GM10248 (cell line): ENCODE measurements at regions not wholly inside any gene's neighbourhood (a gene's known extent, or its start where the extent isn't known, plus 50 kb on each side); places are given as distances from the start of the nearest gene placed in this dataset.

Experiments used
- CTCF ChIA-PET: fragments of 300-600 bp; sonication (Branson Sonifier 250); formaldehyde crosslinking; extraction: SDS; loops from one replicate; lab custom pipeline; 2021; ENCODE audit warnings: antibody characterized with exemption; lab: Yijun Ruan, JAX
- POLR2A ChIA-PET: fragments of 350-650 bp; sonication (Branson Sonifier 250); formaldehyde crosslinking; extraction: SDS; loops from one replicate; lab custom pipeline; 2020; ENCODE audit warnings: antibody characterized with exemption; lab: Yijun Ruan, JAX
- DNase-seq: peaks from one replicate; pipeline ENCODE4 v3.0.0; 2012; ENCODE audit errors: extremely low spot score
- TF ChIP-seq, protein P1 (sequence below): IDR thresholded peaks from 2 replicates; pipeline ENCODE4 v1.5.1; 2012; ENCODE audit warnings: mild to moderate bottlenecking, low read depth; ENCODE audit errors: extremely low read depth, missing control alignments, control extremely low read depth

DNA sequence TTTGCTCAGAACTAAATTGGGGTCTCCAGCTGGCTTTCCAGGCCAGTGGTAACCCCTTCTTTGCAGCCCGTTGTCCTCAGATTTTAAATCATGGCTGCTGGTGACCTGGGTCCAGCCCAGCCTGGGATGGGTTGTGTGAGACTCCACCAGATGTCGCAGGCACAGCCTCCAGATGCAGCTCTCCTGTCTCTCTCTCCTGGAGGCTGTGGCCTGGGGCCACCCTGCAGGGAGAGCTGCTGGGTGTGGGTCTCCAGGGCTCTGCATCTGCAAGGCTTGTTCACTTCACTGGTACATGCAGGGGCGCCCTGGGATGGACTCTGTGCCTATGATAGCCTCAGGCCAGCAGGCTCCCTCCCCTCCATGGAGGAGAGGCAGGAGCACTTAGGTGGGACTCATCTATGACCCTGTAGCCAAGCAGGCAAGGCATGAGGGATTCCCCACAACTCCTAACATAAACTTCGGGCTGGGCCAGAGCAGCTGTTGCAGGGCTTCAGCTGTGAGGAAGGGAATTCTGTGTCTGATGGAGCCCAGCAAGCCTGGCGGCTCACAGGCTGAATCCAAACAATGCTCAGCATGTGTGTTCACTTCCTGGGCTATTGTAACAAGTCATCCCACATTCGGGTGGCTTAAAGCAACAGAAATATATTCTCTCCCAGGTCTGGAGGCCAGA, 94.7 kb upstream of the NXT1 start:
- CTCF ChIA-PET: interaction anchor here (1.3 to 1.7 kb wide), 2 partner anchors 9 to 12 kb away, joined by 3 to 4 read pairs; no protein-coding TSS in a partner anchor
- TF ChIP-seq, protein P1, sequence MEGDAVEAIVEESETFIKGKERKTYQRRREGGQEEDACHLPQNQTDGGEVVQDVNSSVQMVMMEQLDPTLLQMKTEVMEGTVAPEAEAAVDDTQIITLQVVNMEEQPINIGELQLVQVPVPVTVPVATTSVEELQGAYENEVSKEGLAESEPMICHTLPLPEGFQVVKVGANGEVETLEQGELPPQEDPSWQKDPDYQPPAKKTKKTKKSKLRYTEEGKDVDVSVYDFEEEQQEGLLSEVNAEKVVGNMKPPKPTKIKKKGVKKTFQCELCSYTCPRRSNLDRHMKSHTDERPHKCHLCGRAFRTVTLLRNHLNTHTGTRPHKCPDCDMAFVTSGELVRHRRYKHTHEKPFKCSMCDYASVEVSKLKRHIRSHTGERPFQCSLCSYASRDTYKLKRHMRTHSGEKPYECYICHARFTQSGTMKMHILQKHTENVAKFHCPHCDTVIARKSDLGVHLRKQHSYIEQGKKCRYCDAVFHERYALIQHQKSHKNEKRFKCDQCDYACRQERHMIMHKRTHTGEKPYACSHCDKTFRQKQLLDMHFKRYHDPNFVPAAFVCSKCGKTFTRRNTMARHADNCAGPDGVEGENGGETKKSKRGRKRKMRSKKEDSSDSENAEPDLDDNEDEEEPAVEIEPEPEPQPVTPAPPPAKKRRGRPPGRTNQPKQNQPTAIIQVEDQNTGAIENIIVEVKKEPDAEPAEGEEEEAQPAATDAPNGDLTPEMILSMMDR: no peak
- POLR2A ChIA-PET: no interaction called here
- DNase-seq: no peak

DNA sequence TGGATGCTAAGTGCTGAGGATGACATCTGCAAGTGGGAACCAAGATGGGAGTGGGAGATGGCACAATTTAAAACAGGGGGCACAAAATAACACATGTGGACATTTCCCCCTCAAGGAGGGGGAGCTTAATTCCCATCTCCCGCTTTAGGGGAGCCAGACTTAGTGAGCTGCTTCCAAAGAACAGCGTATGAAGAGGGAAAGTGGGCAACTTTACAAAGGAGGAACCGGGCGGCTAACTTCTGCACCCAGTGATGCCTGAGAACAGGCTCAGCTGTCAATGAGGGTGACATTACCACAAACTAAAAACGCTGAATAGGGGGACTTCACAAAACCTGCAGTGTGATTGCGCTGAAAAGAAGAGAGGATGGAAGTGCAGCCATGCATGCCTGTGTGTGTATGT, 95.5 kb upstream of the NXT1 start:
- no peak for DNase-seq
- ChIA-PET POLR2A (no interaction called here), CTCF (interaction anchor here (1.3 kb wide), 1 partner anchor 11 kb away, joined by 3 read pairs; no protein-coding TSS in a partner anchor)
- TF ChIP-seq, protein P1: no peak

DNA sequence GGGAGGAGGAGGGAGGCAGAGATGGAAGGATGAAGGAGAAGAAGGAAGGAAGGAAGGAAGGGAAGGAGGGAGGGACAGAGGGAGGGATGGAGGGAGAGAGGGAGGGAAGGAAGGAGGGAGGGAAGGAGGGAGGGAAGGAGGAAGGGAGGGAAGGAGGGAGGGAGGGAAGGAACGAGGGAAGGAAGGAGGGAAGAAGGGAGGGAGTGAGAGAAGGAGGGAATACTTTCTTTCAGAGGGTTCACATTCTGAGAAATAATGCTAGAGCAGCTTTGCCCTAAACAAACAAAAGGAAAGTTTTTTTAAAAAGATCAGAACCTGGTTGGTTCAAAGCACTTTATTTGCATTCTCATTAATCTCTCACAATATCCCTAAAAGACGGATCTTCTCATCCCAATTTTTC, 96.1 kb upstream of the NXT1 start:
- ChIA-PET POLR2A (no interaction called here), CTCF (interaction anchor here (1.0 to 1.2 kb wide), 2 partner anchors 9 to 20 kb away, joined by 3 to 6 read pairs; no protein-coding TSS in a partner anchor)
- TF ChIP-seq, protein P1: no peak
- no peak for DNase-seq

DNA sequence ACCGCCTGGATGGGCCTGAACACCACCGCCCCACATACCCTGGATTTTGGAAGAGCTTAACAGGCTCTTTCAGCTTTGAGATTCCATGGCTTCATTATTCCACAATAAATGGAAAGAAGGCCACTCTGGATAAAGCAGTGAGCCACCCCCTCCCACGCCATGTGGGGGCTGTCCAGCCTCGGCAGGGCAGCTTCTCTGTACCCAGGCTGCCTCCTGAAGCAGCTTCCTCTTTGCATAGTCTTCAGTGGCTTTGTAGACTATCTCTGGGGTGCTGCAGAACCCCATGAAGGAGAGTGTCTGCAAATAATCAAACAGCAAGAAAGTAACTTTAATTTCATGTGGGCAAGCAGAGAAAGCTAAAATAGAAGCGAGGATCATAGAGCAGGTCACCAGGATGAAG, 96.6 kb upstream of the NXT1 start:
- ChIA-PET CTCF (interaction anchor here (1.0 to 1.2 kb wide), 2 partner anchors 8 to 19 kb away, joined by 3 to 6 read pairs; no protein-coding TSS in a partner anchor), POLR2A (no interaction called here)
- no peak for DNase-seq
- TF ChIP-seq, protein P1: no peak

DNA sequence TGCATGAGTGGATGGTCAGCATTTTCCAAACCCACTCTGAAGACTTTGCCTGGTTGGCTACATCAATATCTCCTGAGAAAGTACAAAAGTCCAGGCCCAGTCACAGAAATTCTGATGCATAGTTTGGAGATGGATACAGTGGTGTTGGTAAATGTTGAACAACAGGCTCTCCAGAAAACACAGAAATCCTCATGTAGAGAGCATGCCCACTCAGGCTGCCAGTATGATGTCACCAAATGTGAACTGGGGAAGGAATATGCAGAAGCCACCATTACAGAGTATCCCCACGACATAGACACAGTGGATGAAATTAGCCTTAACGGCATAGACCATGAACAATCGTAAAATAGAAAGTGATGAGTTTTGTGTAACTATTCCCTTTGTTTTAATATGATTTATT, 97.1 kb upstream of the NXT1 start:
- CTCF ChIA-PET: interaction anchor here (1.0 to 1.2 kb wide), 2 partner anchors 8 to 19 kb away, joined by 3 to 6 read pairs; no protein-coding TSS in a partner anchor
- TF ChIP-seq, protein P1: no peak
- POLR2A ChIA-PET: no interaction called here
- DNase-seq: no peak

DNA sequence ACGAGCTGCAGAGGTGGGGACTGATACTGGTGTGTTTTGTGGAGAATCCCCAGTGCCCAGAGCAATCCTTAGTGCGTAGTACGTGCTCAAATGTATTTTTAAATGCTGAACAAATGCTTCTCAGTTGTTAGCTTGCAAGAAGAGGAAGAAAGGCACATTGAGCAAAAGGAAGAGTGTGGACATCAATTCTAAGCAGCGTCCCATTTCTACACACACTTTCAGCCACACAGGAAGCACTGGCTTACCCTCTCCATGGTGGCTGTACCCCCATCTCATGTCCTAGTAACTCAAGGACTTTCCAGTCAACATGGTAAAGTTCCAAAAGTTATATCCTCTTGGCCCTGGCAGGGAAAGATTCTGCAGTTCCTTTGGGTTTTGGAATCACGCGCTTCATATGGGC, 98.8 kb upstream of the NXT1 start:
- TF ChIP-seq, protein P1: no peak
- ChIA-PET CTCF (interaction anchor here (2.3 kb wide), 1 partner anchor 17 kb away, joined by 6 read pairs; no protein-coding TSS in a partner anchor), POLR2A (no interaction called here)
- no peak for DNase-seq
